WTC11 (cell line): ENCODE measurements at regions not wholly inside any gene's neighbourhood (a gene's known extent, or its start where the extent isn't known, plus 50 kb on each side); places are given as distances from the start of the nearest gene placed in this dataset.

Experiments used
- FOXJ3 ChIP-seq: sonication (generic); formaldehyde crosslinking; IDR thresholded peaks from 2 replicates; pipeline ENCODE4 v1.9.0; 2021; ENCODE audit warnings: missing genetic modification reagents, mild to moderate bottlenecking, borderline replicate concordance
- FOXK1 ChIP-seq: sonication (generic); formaldehyde crosslinking; IDR thresholded peaks from 2 replicates; pipeline ENCODE4 v1.8.0; 2022; ENCODE audit warnings: mild to moderate bottlenecking, moderate library complexity, missing genetic modification reagents
- ZNF219 ChIP-seq: sonication (generic); formaldehyde crosslinking; IDR thresholded peaks from 2 replicates; pipeline ENCODE4 v1.8.0; 2023; ENCODE audit warnings: missing genetic modification reagents, mild to moderate bottlenecking, borderline replicate concordance
- TF ChIP-seq, protein P1 (sequence below): fragments of 200-600 bp; IDR thresholded peaks from 2 replicates; pipeline ENCODE4 v1.8.0; 2022; ENCODE audit warnings: antibody characterized with exemption
- TF ChIP-seq, protein P2 (sequence below): sonication (generic); formaldehyde crosslinking; IDR thresholded peaks from 2 replicates; pipeline ENCODE4 v1.8.0; 2022; ENCODE audit warnings: mild to moderate bottlenecking, missing genetic modification reagents
- TF ChIP-seq, protein P3 (sequence below): fragments of 250-450 bp; sonication (Bioruptor Pico); IDR thresholded peaks from 2 replicates; pipeline ENCODE4 v1.9.0; 2021; ENCODE audit warnings: moderate library complexity, mild to moderate bottlenecking, inconsistent platforms, borderline replicate concordance
- TF ChIP-seq, protein P4 (sequence below): sonication (generic); formaldehyde crosslinking; IDR thresholded peaks from 2 replicates; pipeline ENCODE4 v1.8.1; 2023; ENCODE audit warnings: mild to moderate bottlenecking, missing genetic modification reagents
- TF ChIP-seq, protein P5 (sequence below): sonication (generic); formaldehyde crosslinking; conservative IDR thresholded peaks from 2 replicates; pipeline ENCODE4 v1.8.1; 2023; ENCODE audit warnings: mild to moderate bottlenecking, low read depth, missing genetic modification reagents, moderate library complexity

DNA sequence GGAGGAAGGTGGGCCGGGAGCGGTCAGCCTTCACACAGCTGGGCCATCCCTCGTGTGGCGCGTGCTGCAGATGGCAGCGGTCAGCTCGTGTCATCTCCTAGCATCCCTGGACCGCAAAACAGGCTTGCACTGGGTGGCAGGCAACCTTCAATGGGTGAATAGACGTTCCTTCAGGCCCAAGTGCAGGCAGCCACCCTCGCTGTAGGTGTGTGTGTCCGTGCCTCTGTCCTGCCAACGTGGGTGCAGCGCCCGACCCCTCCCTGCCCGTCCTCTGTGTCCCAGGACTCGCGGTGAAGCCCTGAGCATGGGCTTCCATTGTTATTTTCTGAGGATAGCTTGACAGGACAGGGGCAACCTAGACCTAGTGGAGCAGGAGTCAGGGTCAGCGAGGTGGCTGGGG lies 79.8 kb upstream of the STOX2 start:
- TF ChIP-seq, protein P1, sequence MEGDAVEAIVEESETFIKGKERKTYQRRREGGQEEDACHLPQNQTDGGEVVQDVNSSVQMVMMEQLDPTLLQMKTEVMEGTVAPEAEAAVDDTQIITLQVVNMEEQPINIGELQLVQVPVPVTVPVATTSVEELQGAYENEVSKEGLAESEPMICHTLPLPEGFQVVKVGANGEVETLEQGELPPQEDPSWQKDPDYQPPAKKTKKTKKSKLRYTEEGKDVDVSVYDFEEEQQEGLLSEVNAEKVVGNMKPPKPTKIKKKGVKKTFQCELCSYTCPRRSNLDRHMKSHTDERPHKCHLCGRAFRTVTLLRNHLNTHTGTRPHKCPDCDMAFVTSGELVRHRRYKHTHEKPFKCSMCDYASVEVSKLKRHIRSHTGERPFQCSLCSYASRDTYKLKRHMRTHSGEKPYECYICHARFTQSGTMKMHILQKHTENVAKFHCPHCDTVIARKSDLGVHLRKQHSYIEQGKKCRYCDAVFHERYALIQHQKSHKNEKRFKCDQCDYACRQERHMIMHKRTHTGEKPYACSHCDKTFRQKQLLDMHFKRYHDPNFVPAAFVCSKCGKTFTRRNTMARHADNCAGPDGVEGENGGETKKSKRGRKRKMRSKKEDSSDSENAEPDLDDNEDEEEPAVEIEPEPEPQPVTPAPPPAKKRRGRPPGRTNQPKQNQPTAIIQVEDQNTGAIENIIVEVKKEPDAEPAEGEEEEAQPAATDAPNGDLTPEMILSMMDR: no peak
- TF ChIP-seq, protein P2, sequence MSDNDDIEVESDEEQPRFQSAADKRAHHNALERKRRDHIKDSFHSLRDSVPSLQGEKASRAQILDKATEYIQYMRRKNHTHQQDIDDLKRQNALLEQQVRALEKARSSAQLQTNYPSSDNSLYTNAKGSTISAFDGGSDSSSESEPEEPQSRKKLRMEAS (CRISPR knock-in tag): no peak
- TF ChIP-seq, protein P3, sequence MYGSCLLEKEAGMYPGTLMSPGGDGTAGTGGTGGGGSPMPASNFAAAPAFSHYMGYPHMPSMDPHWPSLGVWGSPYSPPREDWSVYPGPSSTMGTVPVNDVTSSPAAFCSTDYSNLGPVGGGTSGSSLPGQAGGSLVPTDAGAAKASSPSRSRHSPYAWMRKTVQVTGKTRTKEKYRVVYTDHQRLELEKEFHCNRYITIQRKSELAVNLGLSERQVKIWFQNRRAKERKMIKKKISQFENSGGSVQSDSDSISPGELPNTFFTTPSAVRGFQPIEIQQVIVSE (CRISPR knock-in tag): no peak
- TF ChIP-seq, protein P4, sequence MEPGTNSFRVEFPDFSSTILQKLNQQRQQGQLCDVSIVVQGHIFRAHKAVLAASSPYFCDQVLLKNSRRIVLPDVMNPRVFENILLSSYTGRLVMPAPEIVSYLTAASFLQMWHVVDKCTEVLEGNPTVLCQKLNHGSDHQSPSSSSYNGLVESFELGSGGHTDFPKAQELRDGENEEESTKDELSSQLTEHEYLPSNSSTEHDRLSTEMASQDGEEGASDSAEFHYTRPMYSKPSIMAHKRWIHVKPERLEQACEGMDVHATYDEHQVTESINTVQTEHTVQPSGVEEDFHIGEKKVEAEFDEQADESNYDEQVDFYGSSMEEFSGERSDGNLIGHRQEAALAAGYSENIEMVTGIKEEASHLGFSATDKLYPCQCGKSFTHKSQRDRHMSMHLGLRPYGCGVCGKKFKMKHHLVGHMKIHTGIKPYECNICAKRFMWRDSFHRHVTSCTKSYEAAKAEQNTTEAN (CRISPR knock-in tag): no peak
- TF ChIP-seq FOXJ3 (CRISPR knock-in tag) (no peak), ZNF219 (no peak), FOXK1 (CRISPR knock-in tag) (no peak)
- TF ChIP-seq, protein P5, sequence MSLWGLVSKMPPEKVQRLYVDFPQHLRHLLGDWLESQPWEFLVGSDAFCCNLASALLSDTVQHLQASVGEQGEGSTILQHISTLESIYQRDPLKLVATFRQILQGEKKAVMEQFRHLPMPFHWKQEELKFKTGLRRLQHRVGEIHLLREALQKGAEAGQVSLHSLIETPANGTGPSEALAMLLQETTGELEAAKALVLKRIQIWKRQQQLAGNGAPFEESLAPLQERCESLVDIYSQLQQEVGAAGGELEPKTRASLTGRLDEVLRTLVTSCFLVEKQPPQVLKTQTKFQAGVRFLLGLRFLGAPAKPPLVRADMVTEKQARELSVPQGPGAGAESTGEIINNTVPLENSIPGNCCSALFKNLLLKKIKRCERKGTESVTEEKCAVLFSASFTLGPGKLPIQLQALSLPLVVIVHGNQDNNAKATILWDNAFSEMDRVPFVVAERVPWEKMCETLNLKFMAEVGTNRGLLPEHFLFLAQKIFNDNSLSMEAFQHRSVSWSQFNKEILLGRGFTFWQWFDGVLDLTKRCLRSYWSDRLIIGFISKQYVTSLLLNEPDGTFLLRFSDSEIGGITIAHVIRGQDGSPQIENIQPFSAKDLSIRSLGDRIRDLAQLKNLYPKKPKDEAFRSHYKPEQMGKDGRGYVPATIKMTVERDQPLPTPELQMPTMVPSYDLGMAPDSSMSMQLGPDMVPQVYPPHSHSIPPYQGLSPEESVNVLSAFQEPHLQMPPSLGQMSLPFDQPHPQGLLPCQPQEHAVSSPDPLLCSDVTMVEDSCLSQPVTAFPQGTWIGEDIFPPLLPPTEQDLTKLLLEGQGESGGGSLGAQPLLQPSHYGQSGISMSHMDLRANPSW: no peak
